T-helper 9 cell (primary cell): ENCODE measurements at regions not wholly inside any gene's neighbourhood (a gene's known extent, or its start where the extent isn't known, plus 50 kb on each side); places are given as distances from the start of the nearest gene placed in this dataset.

Experiments used
- DNase-seq: peaks from one replicate; pipeline ENCODE4 v3.0.0-alpha.2; 2020

DNA sequence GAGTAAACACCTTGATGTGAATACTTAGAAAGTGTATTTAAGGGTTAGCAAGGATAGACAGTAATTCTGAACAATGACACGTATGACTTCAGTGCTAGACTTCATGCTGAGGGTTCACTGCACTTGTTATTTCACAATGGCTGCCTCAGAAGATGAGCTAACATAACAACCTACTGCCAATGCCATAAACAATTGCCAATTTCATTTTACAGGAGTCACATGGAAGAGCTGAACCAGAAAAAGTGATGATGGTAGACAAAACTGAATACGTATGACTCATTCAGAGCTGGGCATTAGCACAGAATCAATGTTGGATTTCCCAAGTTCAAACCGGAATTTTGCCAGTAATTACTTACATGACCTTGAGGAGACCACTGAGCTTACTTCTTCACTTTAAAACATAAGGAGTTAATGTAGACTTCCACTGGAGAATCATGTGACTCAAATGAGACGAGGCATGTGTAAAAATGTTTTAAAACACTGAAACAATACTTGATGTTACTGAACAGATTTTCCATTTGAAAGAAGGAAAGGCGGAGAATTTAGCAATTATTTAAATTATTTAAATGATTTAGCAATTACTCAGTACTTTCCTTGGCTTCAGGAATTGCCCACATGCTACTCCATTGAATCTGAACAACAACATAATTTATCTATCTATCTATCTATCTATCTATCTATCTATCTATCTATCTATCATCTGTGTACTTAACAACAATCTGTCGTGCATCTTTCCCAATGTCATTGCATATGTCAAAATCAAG lies 868.5 kb upstream of the SLIT2 start:
- no peak for DNase-seq

DNA sequence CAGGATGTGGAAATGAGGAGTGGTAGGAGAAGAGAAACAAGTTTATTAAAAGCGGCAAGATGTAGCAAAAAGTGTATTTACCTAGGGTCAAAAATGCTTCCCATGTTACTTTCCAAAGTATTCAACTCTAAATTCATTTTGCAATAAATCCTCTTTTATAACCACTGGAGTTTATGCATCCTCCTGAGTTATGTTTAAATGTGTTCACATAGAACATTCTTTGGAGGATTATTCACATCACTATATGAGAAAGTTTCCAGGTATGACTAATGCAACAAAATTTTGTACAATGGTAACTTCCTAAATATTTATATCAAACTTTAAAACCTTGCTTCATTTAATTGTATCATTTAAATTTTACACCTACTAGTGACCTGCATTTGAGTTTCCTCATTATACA lies 870.6 kb upstream of the SLIT2 start:
- no peak for DNase-seq

DNA sequence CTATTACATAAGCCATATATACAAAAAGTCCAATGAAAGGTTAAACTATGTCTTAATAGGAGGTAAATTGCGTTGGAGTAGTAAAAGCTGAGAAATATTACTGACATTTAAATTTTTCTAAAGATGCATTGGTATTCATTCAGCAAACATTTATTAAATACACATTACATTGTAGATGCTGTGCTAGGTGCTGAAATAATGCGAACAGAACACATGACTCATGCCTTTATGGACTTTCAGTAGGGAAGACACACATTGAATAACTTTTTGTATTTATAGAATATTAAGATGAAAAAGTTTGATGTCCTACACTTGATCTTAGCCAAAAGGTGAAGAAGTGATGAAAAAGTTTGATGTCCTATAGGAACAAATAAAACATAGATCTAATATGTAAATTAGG lies 871.1 kb upstream of the SLIT2 start:
- no peak for DNase-seq

DNA sequence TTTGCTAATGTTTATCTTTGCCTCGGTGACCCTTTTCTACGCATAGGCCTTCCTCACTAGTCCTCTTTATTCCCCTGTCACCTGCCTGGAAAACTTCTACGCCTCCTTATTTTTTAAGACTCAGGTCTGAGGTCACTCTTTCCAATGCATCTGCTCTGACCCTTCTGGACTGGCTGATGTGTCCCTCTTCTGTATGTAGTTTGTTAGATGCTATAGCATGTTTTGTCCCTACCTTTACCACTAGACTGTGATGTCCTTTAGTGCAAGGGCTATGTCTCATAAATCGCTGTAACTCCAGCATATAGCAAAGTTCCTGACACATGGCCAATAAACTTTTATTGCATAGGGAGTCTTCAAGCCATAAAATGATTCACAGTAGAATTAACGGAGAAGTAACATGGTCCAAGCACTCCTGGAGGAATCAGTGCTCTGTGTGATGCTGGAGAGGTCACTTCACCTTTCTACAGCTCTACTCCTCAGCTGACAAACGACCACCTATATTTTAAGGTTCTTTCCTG lies 872.5 kb upstream of the SLIT2 start:
- no peak for DNase-seq

GRCh38 chr4:19375931-19376330 lies 875.8 kb upstream of the SLIT2 start:
- no peak for DNase-seq

DNA sequence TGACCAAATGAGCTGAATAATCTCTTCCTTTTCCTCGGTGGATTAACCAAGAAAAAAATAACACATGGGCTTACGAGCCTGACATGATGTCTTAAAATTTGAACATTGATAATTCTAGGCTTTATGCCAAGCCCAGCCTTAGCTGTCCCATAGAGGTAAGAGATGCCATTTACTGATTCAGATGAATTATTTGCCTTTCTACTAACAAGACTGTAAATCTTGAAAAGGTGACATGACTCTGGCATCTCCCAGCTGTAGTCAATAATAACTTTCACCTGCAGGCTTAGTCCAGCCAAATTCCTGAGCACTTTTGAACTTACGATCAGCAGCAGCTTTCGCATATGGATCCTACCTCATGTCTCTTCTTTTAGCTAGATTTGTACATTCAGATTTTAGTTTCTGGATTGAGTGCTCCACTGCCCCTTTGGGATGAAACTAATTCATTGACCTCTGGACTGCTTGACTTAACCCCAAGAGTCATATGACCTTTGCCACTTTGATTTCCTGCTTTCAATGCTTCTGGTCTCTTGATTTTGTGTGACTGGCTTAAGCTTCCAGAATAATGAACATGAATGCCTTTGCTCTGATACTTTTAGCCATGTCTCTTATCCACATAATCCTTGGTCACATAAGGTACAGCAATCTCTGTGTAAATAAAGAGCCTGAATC lies 876.4 kb upstream of the SLIT2 start:
- no peak for DNase-seq

- no peak for DNase-seq
Observed at GRCh38 chr4:19372390-19372789, 879.3 kb upstream of the SLIT2 start.

GRCh38 chr4:19368800-19369199 lies 882.9 kb upstream of the SLIT2 start:
- DNase-seq, result no peak

DNA sequence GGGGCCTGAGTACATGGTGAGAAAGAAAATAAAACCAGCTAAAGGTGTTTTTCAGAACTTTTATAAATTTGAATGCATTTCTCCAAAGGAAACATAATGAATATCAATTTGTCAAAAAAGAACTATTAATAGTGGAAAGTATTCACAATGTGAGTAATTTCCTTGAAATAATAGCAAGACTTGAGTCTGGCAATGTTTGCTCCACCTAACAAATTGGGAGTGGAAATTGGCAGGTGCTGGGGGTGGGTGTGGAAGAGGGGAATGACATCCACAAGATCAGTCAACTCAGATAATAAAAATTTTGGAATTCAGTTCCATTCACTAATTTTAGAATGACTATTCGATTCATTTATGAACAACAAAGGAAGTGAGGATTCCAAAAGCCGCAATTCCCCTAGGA lies 884.8 kb upstream of the SLIT2 start:
- no peak for DNase-seq

- DNase-seq, result no peak
Observed at GRCh38 chr4:19358015-19358414, 893.7 kb upstream of the SLIT2 start.

- DNase-seq, result no peak
Observed at GRCh38 chr4:19349416-19349815, 902.3 kb upstream of the SLIT2 start.

DNA sequence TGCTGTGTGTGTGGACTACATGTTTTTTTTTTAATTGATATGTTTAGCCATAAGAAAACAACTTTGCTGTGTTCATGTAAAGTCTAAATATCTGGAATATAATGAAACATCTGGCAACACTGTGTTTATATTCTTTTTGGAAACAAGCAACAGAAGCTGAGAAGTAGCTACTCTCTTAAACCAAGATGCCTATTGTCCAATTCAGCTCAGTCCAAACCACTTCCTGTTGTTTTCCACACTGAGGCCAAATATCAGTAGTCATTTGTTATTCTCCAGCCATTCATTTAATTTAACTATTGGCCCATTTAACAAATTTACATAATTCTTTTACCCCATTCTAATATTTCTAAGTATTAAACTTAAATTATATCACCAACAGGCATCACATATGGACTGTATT lies 903.0 kb upstream of the SLIT2 start:
- DNase-seq, result no peak

DNA sequence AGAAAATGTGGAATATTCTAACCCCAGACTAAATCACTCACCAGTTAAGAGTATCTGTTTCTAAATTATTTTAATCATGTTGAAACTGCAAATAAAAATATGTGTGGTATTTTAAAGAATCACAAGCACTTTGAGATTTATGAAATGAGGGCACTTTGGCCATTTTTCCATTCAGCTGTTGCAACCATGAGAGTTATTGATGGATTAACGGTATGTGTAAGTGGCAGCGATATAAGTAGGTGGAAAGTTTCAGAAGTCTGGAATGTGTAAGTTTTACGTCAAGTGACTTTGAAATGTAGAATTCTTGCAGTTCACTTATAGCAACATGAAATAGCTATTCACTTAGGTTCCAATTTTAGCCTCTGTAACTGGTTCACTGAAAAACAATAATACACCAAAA lies 905.1 kb upstream of the SLIT2 start:
- DNase-seq, result no peak

DNA sequence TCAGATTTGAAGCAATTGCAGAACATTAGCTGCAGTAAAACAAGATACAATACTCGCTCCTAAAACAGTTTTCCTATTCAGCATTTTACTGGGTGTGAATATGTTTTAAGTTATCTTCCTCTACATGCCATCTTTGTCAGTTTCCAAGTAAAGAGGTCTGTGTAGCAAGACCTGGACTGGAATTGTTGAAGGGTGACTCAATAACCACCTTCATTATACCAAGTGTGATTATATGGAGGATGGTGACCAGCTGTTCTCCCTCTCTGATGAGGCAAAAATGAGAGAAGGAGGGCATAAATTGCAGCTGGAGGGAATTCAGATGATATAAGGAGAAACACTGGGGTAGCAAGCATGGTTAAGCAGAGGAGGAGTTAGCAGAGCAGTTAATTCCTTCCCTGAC lies 922.1 kb upstream of the SLIT2 start:
- DNase-seq, result no peak

DNA sequence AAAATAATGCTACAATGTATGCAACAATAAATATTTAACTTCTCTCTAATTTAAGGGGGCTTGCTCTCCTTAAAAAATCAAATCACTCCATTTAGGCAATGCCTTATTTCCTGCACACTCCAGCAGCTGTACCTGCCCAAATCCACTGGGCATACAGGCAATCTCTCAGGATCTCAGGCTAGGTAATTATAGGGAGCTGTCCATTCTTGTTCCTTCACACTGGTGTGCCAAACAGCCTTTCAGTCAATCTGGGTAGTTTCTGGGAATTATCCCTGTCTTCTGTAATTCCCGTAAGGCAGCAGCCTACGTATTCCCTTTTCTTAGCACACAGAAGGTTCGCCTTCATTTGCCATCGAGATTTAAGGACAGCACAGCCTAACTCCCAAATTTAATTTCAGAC lies 922.6 kb upstream of the SLIT2 start:
- no peak for DNase-seq

DNA sequence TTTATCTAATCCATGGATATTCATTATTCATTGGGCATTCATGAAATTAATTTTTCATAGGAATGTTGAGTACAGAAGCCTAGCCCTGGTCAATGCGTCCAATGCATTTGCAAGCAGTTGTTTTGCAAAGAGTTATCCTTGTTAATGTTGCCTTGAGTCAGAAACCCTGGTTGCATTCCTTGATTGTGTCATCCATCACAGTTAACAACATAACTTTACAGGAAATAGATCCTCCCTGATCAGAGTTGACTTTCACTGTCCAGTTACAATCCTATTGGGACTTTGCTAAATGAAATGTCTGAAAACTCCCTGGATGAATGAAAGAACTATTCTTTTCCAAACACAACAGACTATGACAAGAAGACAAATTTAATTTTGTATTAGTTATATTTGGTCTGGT lies 924.3 kb upstream of the SLIT2 start:
- DNase-seq, result no peak

DNA sequence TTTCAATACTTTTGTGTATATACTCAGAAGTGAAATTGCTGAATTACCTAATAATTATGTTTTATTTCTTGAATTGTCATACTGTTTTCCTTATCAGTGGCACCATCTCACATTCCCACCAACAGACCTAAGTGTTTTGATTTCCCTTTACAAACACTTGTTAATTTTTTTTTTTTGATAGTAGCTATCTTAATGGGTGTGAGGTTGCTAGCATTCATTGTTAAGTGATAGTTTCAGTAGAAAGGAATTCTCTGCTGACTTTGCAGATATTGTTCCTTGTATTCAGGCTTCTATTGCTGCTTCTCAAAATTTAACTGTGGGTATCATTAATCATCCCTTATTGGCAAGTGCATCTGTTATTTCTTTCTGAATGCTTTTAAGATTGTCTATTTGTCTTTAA lies 927.5 kb upstream of the SLIT2 start:
- no peak for DNase-seq

DNA sequence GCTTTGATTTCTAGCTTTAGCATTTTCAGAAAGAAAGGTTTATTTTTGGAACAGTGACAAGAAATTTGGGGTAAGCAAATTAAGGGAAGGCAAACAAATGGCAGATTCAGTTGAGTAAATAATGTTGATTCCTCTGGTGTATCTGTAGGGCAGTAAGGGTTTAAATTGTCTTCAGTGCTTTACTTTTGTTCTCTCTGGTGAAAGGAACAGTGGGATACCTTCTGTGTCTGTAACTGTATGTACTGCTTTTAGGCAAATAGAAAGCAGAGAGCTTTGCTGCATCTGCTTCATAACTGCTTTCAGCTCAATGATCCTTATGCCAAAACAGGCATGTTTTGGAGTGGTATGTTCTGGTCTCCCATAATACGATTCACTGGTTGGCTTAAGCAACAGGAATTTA lies 932.1 kb upstream of the SLIT2 start:
- no peak for DNase-seq

DNA sequence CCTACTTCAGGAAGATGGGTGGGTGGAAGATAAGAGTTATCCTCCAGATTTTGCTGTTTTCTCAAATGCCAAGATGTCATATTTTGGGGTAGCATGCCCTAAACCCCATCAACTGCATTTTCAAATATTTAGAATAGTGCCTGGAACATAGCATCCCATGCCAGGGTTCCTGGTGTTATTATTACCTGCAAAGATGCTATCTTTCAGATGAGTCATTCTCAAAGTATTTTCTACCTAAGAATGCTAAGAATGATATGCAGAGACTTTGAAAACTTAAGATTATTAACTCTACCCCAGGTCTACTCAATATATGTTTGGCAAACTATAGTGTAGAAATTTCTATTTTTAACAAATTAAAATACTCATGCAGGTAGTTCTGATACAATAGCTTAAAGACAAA lies 934.3 kb upstream of the SLIT2 start:
- DNase-seq, result no peak

GRCh38 chr4:19314116-19314515 lies 937.6 kb upstream of the SLIT2 start:
- no peak for DNase-seq

- DNase-seq, result no peak
Observed at GRCh38 chr4:19309378-19309777, 942.3 kb upstream of the SLIT2 start.

DNA sequence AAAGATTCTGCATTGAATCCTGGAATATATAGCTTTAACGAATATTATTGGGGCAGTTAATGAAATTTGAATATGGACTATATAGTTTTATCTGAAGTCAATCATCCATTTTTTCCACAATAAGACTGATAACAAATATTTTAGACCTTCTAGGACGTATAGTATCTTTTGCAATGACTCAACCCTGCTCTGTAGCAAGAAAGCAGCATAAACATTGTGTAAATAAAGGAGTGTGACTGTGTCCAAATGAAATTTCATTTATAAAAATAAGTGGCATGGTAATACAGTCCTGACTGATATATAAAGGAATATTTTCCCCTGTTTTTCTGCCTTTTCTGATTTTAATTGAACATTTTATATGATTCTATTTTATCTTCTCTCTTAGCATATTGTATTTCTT lies 947.7 kb upstream of the SLIT2 start:
- no peak for DNase-seq

DNA sequence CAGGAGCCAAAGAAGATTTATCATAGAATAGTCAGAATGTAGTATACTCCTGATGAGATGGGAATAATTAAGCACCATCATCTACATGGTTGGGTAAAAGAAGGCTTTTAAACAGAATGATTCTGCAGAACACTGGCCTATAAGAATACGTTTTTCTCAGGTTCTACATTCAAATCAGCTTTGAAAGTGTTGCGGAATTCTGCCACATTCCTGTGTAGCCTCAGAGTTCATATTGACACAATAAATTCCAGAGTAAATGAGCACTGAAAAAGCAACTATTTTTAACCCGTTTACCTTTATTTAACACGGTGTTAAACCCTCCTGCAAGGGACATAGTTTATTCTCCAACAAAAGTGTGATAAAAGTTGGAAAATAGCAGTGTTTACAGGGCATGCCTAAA lies 950.2 kb upstream of the SLIT2 start:
- DNase-seq, result no peak

DNA sequence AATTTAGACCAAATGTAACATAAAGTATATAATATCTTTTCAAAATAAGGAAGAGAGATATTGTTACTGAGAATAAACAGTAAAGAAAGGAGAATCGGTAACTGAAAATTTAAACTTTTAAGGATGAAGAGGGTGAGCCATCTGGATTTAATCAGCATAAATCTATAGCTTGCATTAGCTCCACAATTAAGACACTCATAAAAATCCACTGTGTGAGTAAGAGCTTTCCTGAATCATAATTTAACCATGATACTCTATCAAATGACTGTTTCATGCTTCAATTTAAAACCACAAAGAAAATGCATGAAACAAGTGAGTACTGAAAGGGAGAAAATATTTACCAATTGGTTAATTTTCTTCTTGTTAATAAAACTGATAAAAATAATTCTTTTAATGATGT lies 951.5 kb upstream of the SLIT2 start:
- DNase-seq, result no peak

GRCh38 chr4:19298998-19299397 lies 952.7 kb upstream of the SLIT2 start:
- no peak for DNase-seq
